NT2/D1 (cell line): ENCODE measurements at regions not wholly inside any gene's neighbourhood (a gene's known extent, or its start where the extent isn't known, plus 50 kb on each side); places are given as distances from the start of the nearest gene placed in this dataset.

ENCODE experiments used
- SUZ12 ChIP-seq: IDR thresholded peaks from 2 replicates; pipeline ENCODE4 v1.6.1; 2011; ENCODE audit not compliant: insufficient read length, insufficient read depth; ENCODE audit errors: extremely low read depth
- YY1 ChIP-seq: IDR thresholded peaks from 2 replicates; pipeline ENCODE4 v1.6.1; 2011; ENCODE audit not compliant: insufficient read length, insufficient read depth
- ZNF274 ChIP-seq: IDR thresholded peaks from 2 replicates; pipeline ENCODE4 v1.6.1; 2011; ENCODE audit warnings: mild to moderate bottlenecking, low read depth, low read length

GRCh38 chr5:91280362-91281269, 102.5 kb downstream of the ARRDC3 start:
- TF ChIP-seq ZNF274, result no peak
- TF ChIP-seq SUZ12, result no peak
- TF ChIP-seq YY1, result no peak
